GM18868 (cell line): ENCODE measurements at regions not wholly inside any gene's neighbourhood (a gene's known extent, or its start where the extent isn't known, plus 50 kb on each side); places are given as distances from the start of the nearest gene placed in this dataset.
A peak's percentile ranks its signal among the peaks of the same experiment; 100 is the strongest.

Source experiments
- ATAC-seq: cut with Tn5 transposase; IDR thresholded peaks from one replicate; pipeline ENCODE4 v1.9.1; 2021; ENCODE audit warnings: mild to moderate bottlenecking, moderate library complexity; ENCODE audit not compliant: unreplicated experiment

GRCh38 chr7:41536873-41537665, 165.8 kb downstream of the INHBA start:
- no peak for ATAC-seq

DNA sequence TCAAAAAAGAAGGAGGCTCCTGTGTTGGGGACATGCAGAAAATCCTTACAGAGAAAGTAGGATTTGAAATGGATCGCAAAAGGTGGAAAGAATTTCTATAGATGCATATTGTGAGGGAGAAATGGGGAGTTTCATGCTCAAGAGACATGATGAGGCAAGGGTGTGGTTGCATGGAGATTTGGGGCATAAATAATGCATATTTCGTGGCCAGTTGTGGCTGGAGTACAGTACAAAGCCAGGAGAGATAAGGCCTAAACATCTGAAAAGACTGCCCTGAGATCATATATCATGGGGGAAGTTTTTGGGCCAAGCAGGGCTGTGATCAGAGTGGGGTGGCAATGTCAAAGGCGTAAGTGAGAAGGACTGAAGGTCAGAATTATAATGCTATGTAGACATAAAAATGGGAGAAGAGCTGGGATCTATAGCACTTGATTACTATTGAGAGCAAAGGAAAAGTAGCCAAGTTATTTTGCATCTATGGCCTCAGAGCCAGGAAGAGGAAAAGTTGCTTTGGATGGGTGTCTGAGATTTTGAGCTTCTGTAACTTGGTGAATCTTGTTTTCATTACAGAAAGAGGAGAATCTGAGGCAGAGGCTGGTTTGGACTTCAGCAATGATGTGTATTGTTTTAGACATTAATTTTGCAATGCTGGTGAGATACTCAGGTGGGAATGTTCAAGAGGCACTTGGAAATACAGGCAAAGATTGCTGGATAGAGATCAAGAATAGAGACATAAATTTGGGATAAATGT, 166.6 kb downstream of the INHBA start:
- ATAC-seq = no peak

DNA sequence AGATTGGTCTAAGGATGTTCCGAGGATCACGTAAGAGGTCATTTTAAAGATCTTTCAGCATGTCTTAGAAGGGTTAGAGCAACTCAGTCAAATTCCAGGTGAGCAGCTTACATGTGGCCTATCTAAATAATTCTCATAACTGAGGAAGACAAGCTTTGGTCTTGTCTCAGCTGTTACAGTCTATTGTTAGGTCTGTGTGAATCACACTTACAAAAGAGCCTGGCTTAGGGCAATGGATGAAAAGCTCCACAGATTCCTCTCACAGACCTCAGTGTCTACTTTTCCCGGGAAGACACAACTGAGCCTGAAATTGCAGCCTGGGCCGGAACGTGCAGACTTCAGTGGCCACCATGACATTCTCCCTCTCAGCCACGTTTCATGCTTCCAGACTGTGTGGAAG, 173.1 kb downstream of the INHBA start:
- ATAC-seq = no peak

DNA sequence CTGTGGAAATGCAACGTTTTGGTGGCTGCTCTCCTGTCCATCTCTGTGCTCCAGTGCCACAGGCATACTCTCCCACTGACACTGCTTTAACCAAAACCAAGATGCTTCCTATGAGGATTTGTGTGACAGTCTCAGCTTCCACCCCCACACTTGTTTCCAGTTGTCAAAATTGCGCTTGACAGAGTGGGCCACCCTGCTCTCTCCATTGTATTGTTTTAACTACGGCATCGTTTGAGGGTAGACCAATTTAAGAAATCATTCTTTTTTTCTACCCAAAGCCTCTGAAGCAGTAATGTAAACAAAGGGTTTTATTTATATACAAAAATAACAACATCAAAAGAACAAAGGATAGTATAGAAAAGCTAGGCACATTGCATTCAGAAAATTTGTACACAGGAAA, 178.0 kb downstream of the INHBA start:
- ATAC-seq = no peak

GRCh38 chr7:41520445-41520844, 182.4 kb downstream of the INHBA start:
- no peak for ATAC-seq

DNA sequence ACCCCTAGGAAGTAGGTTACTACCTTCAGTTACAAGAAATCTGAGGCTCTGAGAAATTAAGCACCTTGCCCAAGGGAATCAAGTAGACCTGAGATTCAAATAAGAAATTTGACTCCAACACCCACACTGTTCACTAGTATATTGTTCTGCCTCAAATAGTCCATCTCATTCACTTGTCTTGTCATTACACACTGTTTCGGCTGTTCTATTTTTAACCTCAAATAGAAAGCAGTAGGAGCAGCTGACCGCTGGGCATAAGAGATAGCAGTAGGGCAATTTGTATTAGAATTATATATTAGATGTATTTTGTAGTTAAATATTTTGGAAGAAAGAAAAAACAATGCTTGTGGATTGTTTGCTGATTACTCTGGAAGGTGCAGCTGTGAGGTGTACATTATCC, 185.1 kb downstream of the INHBA start:
- no peak for ATAC-seq

- ATAC-seq = no peak
These were observed 194.1 kb downstream of the INHBA start for GRCh38 chr7:41508755-41509154.

- ATAC-seq = no peak
These were observed 195.1 kb downstream of the INHBA start for GRCh38 chr7:41507686-41508268.

DNA sequence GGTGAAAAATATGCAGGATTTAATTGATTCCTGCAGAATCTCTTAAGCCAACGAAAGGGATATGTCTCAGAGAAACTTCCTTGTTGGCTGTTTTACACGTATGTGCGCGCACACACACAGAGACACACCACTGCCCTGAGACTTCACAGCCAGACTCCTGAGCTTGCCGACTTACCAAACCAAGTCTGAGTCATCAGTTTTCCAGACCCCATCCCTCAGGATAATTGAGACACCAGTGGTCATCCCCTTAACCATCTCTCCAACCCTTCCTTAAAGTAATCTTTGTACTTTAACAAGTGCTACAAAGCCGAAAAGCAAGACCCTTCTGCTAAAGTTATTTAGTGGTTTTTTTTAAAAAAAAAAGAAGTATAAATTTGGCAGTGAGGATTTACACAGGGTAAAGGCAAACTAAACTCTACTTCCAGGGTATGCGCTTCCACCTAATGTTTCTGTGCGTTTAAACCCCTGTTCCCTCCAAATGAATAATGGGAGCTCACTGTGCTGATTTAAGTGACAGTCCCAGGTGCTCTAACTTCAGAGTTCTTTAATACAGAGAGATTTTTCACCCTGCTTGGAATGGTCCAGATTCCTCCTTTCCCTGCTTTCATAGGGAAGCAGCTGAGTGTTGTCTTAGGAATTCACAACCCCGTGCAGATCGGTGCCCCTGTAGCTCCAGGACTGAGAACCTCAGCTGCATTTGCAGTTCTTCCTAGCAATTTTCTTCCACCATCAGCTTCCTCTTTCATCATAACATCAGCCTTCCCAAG, 198.5 kb downstream of the INHBA start:
- no peak for ATAC-seq

DNA sequence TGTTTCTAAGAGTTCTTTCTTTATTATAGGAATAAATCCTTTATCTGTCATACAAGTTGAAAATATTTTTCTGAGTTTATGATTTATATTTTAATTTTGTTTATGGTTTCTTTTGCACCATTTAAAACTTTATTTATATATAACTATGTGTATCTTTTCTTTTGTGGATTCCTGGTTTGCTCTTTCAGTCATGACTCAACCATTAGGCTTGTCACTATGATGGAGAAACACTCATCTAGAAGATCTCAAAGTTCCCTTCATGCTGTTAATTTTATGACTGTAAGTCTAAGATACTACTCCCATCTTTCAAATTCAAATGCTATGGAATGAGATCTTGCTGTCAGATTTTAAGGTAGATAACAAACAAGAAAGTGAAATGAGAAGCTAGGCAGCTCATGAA, 199.5 kb downstream of the INHBA start:
- no peak for ATAC-seq

- ATAC-seq = no peak
These were observed 201.4 kb downstream of the INHBA start for GRCh38 chr7:41501466-41501865.

DNA sequence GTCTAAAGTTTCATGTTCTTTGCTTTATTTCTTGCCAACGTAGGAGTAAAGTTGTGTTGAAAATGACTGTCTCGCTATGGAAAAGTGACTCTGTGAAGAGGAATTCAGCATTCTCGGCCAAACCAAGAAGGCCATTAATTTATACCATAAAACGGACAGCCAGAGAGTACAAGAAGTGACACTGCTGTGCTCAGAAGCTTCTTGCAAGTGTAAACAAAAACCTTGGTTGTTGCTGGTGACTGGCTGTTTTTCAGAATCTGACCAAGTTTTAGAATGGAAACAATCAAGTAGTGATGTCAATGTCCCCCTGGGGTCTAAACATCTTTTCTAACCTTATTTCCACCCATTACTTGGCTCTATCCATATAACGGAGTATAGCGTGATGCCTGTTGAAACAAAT, 201.9 kb downstream of the INHBA start:
- no peak for ATAC-seq

GRCh38 chr7:41492603-41493002, 210.3 kb downstream of the INHBA start:
- no peak for ATAC-seq

DNA sequence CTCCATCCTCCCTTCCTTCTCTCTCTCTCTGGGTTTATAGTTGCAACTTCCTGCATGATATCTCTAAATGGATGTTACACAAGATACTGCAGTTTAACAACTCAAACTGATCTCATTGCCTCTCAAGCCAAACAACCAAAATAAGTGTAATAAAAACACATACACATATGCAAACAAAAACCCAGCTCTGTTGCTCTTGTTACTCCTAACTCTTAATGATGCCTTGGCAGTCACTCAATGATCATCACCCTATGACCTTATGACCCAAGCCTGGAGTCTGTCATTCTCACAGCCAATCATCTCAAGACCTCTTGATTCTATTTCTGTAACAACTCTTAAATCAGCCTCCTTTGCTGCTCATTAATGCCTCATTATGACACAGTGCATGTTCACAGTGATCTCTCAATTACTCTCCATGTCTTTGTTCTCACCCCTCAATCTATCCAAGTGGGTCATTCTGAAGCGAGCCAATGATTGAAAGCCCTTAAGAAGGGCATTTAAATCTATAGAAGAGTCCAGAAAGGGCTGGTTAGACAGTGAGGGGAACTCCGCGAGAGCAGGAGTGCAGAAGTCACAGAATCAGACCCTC, 210.9 kb downstream of the INHBA start:
- no peak for ATAC-seq

DNA sequence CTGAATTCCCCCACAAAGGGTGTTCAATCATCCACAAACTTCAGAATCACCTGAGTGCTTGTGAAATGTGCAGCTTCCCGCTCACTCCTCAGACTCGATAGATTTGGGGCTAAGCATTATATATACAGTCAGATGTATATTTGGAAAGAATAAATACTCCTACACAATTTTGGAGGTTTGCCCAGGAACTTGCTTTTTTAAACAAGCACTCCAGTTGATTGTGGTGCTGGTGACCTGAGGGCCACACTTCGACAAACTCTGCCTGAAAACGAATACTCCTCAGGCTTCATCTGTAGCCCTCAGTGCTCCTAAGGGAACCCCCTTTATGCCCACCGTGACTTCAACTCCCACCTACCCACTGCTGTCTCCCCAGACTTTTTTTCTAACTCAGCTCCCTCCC, 211.6 kb downstream of the INHBA start:
- ATAC-seq = no peak

DNA sequence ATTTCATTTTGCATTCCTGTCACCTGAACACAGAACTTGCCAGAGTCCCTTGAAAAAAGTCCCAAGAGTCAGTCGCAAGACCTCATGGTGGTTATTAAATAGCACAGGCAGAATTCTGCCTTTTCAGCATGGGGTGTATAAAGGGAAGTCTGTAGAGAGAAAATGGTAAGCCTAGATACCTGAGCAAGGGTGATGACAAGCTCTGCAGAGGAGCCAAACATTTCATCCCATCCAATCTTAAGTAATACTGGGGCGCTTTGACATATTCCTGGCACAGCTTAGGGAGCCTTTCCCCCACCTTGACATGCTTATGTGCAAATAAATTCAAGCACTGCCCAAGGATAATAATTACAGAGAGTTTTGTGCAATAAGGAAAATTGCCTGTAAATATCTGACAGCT, 213.0 kb downstream of the INHBA start:
- no peak for ATAC-seq

DNA sequence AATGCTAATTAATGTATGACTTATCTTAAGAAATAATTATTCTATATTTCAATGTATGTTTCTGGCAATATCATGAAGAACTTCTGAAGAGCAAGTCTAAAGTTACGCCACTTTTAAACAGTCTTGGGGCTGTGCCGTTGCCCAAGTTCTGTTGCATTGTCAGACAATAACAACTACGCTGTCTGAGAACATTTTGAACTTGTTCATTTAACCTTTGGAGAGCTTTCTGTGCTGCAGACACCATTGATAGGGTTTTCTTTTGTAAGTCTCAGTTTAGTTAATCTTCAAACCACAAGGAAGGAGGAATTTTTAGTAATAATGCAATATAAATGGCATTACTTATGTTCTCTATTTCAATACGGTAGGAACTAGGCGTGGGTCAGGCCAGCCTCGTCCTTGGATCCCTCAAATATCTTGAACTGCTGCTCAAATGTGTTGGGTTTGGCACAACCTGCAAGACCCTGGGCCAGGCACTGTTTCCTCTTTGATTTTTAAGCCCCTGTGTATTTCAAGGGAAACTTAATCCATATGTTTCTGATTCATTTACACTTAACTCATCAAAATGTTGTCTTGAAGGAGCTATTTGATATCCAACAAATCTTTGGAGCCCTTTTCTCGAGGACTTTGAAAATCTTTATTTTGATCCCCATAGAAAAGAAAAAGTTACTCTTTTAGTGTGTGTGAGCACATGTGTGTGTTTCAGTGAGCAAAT, 215.5 kb downstream of the INHBA start:
- ATAC-seq = no peak

DNA sequence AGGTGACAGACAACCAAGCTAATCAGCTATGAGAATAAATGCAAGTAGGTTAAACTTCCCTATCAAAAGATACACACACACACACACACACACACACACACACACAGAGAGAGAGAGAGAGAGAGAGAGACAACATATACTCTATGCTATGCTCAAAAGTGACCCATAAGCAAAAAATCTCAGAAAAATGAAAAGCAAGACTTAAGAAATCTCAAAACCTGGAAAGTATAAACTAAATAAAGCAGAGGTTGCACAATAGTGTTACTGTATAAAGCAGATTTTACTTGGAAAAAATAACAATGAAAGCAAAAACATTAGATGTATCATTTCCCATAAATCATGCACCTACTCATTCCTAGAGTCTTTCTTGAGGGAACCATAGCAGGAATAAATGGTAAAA, 221.5 kb downstream of the INHBA start:
- no peak for ATAC-seq

DNA sequence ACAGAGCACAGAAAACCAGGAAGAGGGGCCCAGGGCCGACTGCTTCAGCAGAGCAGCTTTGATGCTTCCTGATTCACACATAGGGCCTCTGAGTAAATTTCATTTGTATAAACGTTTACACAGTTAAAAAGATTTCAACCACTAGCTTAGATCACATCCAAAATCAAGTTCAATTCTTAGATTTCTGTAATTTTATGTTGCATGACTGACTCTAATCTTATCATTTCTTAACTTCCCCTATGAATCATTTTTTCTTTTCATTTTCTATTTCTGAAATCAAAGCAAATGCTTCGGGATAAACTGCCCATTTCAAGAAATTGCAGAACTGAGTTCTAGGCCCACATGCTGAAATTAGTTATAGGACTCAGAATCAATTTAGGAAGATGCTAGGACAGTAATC, 224.7 kb downstream of the INHBA start:
- ATAC-seq = no peak

- peak; percentile 41 for ATAC-seq
These were observed 226.5 kb downstream of the INHBA start for GRCh38 chr7:41476460-41476803.
